IPS-18c (cell line): ENCODE measurements at regions not wholly inside any gene's neighbourhood (a gene's known extent, or its start where the extent isn't known, plus 50 kb on each side); places are given as distances from the start of the nearest gene placed in this dataset.

Experiments used
- H3K4me3 ChIP-seq: 2 replicates; pipeline ENCODE4 v1.7.0; 2013; ENCODE audit warnings: low read depth, mild to moderate bottlenecking, low read length, moderate library complexity; ENCODE audit not compliant: insufficient read depth
- H3K9me3 ChIP-seq: one replicate; pipeline ENCODE4 v1.6.1; 2013; ENCODE audit warnings: mild to moderate bottlenecking, low read length, moderate library complexity; ENCODE audit not compliant: control insufficient read depth, insufficient read depth

- H3K9me3 ChIP-seq: peaks cover 4% of the 10 kb centered on the region
- no peak overlapping the region for H3K4me3 ChIP-seq
These were observed 274.9 kb upstream of the RTL1 start for GRCh38 chr14:101178184-101179072.

GRCh38 chr14:101179691-101180211, 276.2 kb upstream of the RTL1 start:
- Histone ChIP-seq H3K4me3 (no peak overlapping the region), H3K9me3 (no peaks in the 10 kb centered on the region)

GRCh38 chr14:101181446-101182313, 278.2 kb upstream of the RTL1 start:
- Histone ChIP-seq H3K4me3 (no peak overlapping the region), H3K9me3 (no peaks in the 10 kb centered on the region)

- Histone ChIP-seq H3K4me3 (no peak overlapping the region), H3K9me3 (no peaks in the 10 kb centered on the region)
These were observed 279.0 kb upstream of the RTL1 start for GRCh38 chr14:101182476-101182875.

- Histone ChIP-seq H3K4me3 (no peak overlapping the region), H3K9me3 (no peaks in the 10 kb centered on the region)
These were observed 280.0 kb upstream of the RTL1 start for GRCh38 chr14:101183376-101184103.

GRCh38 chr14:101184104-101184455, 280.6 kb upstream of the RTL1 start:
- Histone ChIP-seq H3K9me3 (no peaks in the 10 kb centered on the region), H3K4me3 (no peak overlapping the region)

- H3K4me3 ChIP-seq: no peak overlapping the region
- no peaks in the 10 kb centered on the region for H3K9me3 ChIP-seq
These were observed 281.1 kb upstream of the RTL1 start for GRCh38 chr14:101184572-101184971.

GRCh38 chr14:101185073-101185835, 281.7 kb upstream of the RTL1 start:
- H3K4me3 ChIP-seq: no peak overlapping the region
- no peaks in the 10 kb centered on the region for H3K9me3 ChIP-seq

- Histone ChIP-seq H3K4me3 (no peak overlapping the region), H3K9me3 (no peaks in the 10 kb centered on the region)
These were observed 282.4 kb upstream of the RTL1 start for GRCh38 chr14:101185946-101186345.

GRCh38 chr14:101186544-101186943, 283.0 kb upstream of the RTL1 start:
- Histone ChIP-seq H3K9me3 (no peaks in the 10 kb centered on the region), H3K4me3 (no peak overlapping the region)

- H3K9me3 ChIP-seq: no peaks in the 10 kb centered on the region
- no peak overlapping the region for H3K4me3 ChIP-seq
These were observed 283.7 kb upstream of the RTL1 start for GRCh38 chr14:101186992-101187815.

GRCh38 chr14:101187816-101188570, 284.5 kb upstream of the RTL1 start:
- Histone ChIP-seq H3K9me3 (no peaks in the 10 kb centered on the region), H3K4me3 (no peak overlapping the region)

- Histone ChIP-seq H3K4me3 (no peak overlapping the region), H3K9me3 (no peaks in the 10 kb centered on the region)
These were observed 285.0 kb upstream of the RTL1 start for GRCh38 chr14:101188571-101188915.

GRCh38 chr14:101189266-101189665, 285.7 kb upstream of the RTL1 start:
- Histone ChIP-seq H3K4me3 (no peak overlapping the region), H3K9me3 (no peaks in the 10 kb centered on the region)

GRCh38 chr14:101189962-101190560, 286.5 kb upstream of the RTL1 start:
- Histone ChIP-seq H3K4me3 (no peak overlapping the region), H3K9me3 (no peaks in the 10 kb centered on the region)
